ENCODE measurements at regions not wholly inside any gene's neighbourhood (a gene's known extent, or its start where the extent isn't known, plus 50 kb on each side); places are given as distances from the start of the nearest gene placed in this dataset.

GRCh38 chr6:105667056-105667455 is 264.2 kb upstream of the PREP start:
- TF ChIP-seq EZH2 (IDR thresholded peaks at IDR 0.05; ENCODE audit: borderline replicate concordance, low read depth, low read length, severe bottlenecking), result no peak
- TF ChIP-seq MAX (IDR thresholded peaks at IDR 0.05; ENCODE audit: insufficient read depth, insufficient read length), result no peak
- TF ChIP-seq POLR2AphosphoS5 (IDR thresholded peaks at IDR 0.05; ENCODE audit: insufficient read depth, low read depth, low read length), result no peak
- no peak for TF ChIP-seq CTCF (IDR thresholded peaks at IDR 0.05; ENCODE audit: extremely low read depth in 1 of 2, insufficient read depth in 1 of 2, low read depth in 1 of 2, low read length in 2 of 2)
- no peak for TF ChIP-seq POLR2A (IDR thresholded peaks at IDR 0.05; ENCODE audit: low read depth, low read length)
- TF ChIP-seq FOS (IDR thresholded peaks at IDR 0.05; ENCODE audit: borderline replicate concordance, insufficient read depth, low read length), result no peak
- no peak for TF ChIP-seq GATA2 (IDR thresholded peaks at IDR 0.05; ENCODE audit: insufficient read depth, insufficient read length, low read depth, low read length)
